WTC11 (cell line): ENCODE measurements at regions not wholly inside any gene's neighbourhood (a gene's known extent, or its start where the extent isn't known, plus 50 kb on each side); places are given as distances from the start of the nearest gene placed in this dataset.

Source experiments
- ATAC-seq: fragments of 200-7000 bp; cut with Tn5 transposase; 2 replicates; pipeline ENCODE4 v1.10.0; 2021; ENCODE audit warnings: mild to moderate bottlenecking, moderate library complexity
- CTCF ChIA-PET: fragments of 300-600 bp; sonication (Branson Sonifier 250); formaldehyde crosslinking; loops from one replicate; lab custom pipeline; 2021; ENCODE audit warnings: antibody characterized with exemption; lab: Charles Lee
- POLR2A ChIA-PET: fragments of 350-600 bp; sonication (Branson Sonifier 250); formaldehyde crosslinking; loops from one replicate; lab custom pipeline; 2021; ENCODE audit warnings: antibody characterized with exemption; lab: Charles Lee
- DNase-seq: peaks from one replicate; pipeline ENCODE4 v3.0.0; 2021; ENCODE audit warnings: low spot score
- H3K27ac Mint-ChIP-seq: 2 replicates; pipeline ENCODE4 v1.8.0; 2021; ENCODE audit warnings: mixed read lengths
- H3K27me3 Mint-ChIP-seq: 2 replicates; pipeline ENCODE4 v1.8.0; 2021; ENCODE audit warnings: low read depth, mild to moderate bottlenecking, moderate library complexity, mixed read lengths
- H3K36me3 Mint-ChIP-seq: 2 replicates; pipeline ENCODE4 v1.8.0; 2021; ENCODE audit warnings: mixed read lengths
- H3K4me1 Mint-ChIP-seq: 2 replicates; pipeline ENCODE4 v1.8.0; 2022; ENCODE audit warnings: mixed read lengths
- H3K4me3 Mint-ChIP-seq: 2 replicates; pipeline ENCODE4 v1.8.0; 2021; ENCODE audit warnings: mild to moderate bottlenecking, moderate library complexity, mixed read lengths
- H3K9me3 Mint-ChIP-seq: 2 replicates; pipeline ENCODE4 v1.8.0; 2021; ENCODE audit warnings: mixed read lengths
- ATF2 ChIP-seq: sonication (generic); formaldehyde crosslinking; IDR thresholded peaks from 2 replicates; pipeline ENCODE4 v1.8.1; 2022; ENCODE audit warnings: low read depth, missing genetic modification reagents, borderline replicate concordance
- CTCF ChIP-seq: fragments of 200-600 bp; IDR thresholded peaks from 2 replicates; pipeline ENCODE4 v1.8.0; 2022; ENCODE audit warnings: antibody characterized with exemption
- EMX1 ChIP-seq: fragments of 250-450 bp; sonication (Bioruptor Pico); IDR thresholded peaks from 2 replicates; pipeline ENCODE4 v1.8.0; 2021; ENCODE audit warnings: mild to moderate bottlenecking
- ESRRA ChIP-seq: sonication (generic); formaldehyde crosslinking; IDR thresholded peaks from 2 replicates; pipeline ENCODE4 v1.8.1; 2022; ENCODE audit warnings: mild to moderate bottlenecking, missing genetic modification reagents, borderline replicate concordance
- ETV6 ChIP-seq: sonication (generic); formaldehyde crosslinking; IDR thresholded peaks from 2 replicates; pipeline ENCODE4 v1.8.1; 2022; ENCODE audit warnings: mild to moderate bottlenecking, missing genetic modification reagents
- FOXK1 ChIP-seq: sonication (generic); formaldehyde crosslinking; IDR thresholded peaks from 2 replicates; pipeline ENCODE4 v1.8.0; 2022; ENCODE audit warnings: mild to moderate bottlenecking, moderate library complexity, missing genetic modification reagents
- FOXP1 ChIP-seq: sonication (generic); formaldehyde crosslinking; IDR thresholded peaks from 2 replicates; pipeline ENCODE4 v1.8.0; 2022; ENCODE audit warnings: missing genetic modification reagents, mild to moderate bottlenecking, moderate library complexity, borderline replicate concordance
- GRHL2 ChIP-seq: fragments of 250-450 bp; sonication (Bioruptor Pico); IDR thresholded peaks from 2 replicates; pipeline ENCODE4 v1.8.0; 2022; ENCODE audit warnings: mild to moderate bottlenecking, moderate library complexity; ENCODE audit not compliant: insufficient replicate concordance, severe bottlenecking
- IRF1 ChIP-seq: sonication (generic); formaldehyde crosslinking; IDR thresholded peaks from 2 replicates; pipeline ENCODE4 v1.8.0; 2023; ENCODE audit warnings: missing genetic modification reagents
- MLX ChIP-seq: sonication (generic); formaldehyde crosslinking; IDR thresholded peaks from 2 replicates; pipeline ENCODE4 v1.8.1; 2023; ENCODE audit warnings: mild to moderate bottlenecking, missing genetic modification reagents, moderate library complexity
- NFATC4 ChIP-seq: fragments of 250-450 bp; sonication (Bioruptor Pico); IDR thresholded peaks from 2 replicates; pipeline ENCODE4 v1.9.0; 2021; ENCODE audit warnings: mild to moderate bottlenecking
- NFE2L1 ChIP-seq: sonication (generic); formaldehyde crosslinking; IDR thresholded peaks from 2 replicates; pipeline ENCODE4 v1.8.1; 2023; ENCODE audit warnings: missing genetic modification reagents
- NR2C2 ChIP-seq: sonication (generic); formaldehyde crosslinking; IDR thresholded peaks from 2 replicates; pipeline ENCODE4 v1.8.0; 2022; ENCODE audit warnings: mild to moderate bottlenecking, missing genetic modification reagents
- OVOL2 ChIP-seq: fragments of 250-450 bp; sonication (Bioruptor Pico); IDR thresholded peaks from 2 replicates; pipeline ENCODE4 v1.9.0; 2021; ENCODE audit warnings: mild to moderate bottlenecking, borderline replicate concordance
- PRDM15 ChIP-seq: sonication (generic); formaldehyde crosslinking; IDR thresholded peaks from 2 replicates; pipeline ENCODE4 v1.8.0; 2022; ENCODE audit warnings: missing genetic modification reagents
- SMAD3 ChIP-seq: sonication (generic); formaldehyde crosslinking; IDR thresholded peaks from 2 replicates; pipeline ENCODE4 v1.8.0; 2022; ENCODE audit warnings: missing genetic modification reagents, mild to moderate bottlenecking, borderline replicate concordance
- SP1 ChIP-seq: sonication (generic); formaldehyde crosslinking; conservative IDR thresholded peaks from 2 replicates; pipeline ENCODE4 v1.8.1; 2022; ENCODE audit warnings: missing genetic modification reagents
- TEAD4 ChIP-seq: sonication (generic); formaldehyde crosslinking; IDR thresholded peaks from 2 replicates; pipeline ENCODE4 v1.8.0; 2022; ENCODE audit warnings: mild to moderate bottlenecking, missing genetic modification reagents
- TP53 ChIP-seq: sonication (generic); formaldehyde crosslinking; IDR thresholded peaks from 2 replicates; pipeline ENCODE4 v1.8.1; 2023; ENCODE audit warnings: mild to moderate bottlenecking, missing genetic modification reagents
- USF1 ChIP-seq: sonication (generic); formaldehyde crosslinking; IDR thresholded peaks from 2 replicates; pipeline ENCODE4 v1.8.0; 2022; ENCODE audit warnings: mild to moderate bottlenecking, missing genetic modification reagents
- ZMAT4 ChIP-seq: fragments of 250-450 bp; sonication (Bioruptor Pico); IDR thresholded peaks from 2 replicates; pipeline ENCODE4 v1.9.0; 2021; ENCODE audit warnings: mild to moderate bottlenecking
- ZNF121 ChIP-seq: sonication (generic); formaldehyde crosslinking; IDR thresholded peaks from 2 replicates; pipeline ENCODE4 v1.8.0; 2023; ENCODE audit warnings: missing genetic modification reagents
- ZNF425 ChIP-seq: fragments of 250-450 bp; sonication (Bioruptor Pico); conservative IDR thresholded peaks from 2 replicates; pipeline ENCODE4 v1.9.0; 2021; ENCODE audit warnings: mild to moderate bottlenecking
- ZSCAN18 ChIP-seq: fragments of 250-450 bp; sonication (Bioruptor Pico); IDR thresholded peaks from 2 replicates; pipeline ENCODE4 v2.1.2; 2022; ENCODE audit warnings: mild to moderate bottlenecking, moderate library complexity

- Mint-ChIP-seq H3K9me3 (peaks cover 51% of the 10 kb centered on the region), H3K36me3 (peaks cover 12% of the 10 kb centered on the region), H3K27ac (no peak overlapping the region), H3K27me3 (peaks cover 4% of the 10 kb centered on the region; the same call in 1 of the 2 replicates), H3K4me1 (no peaks in the 10 kb centered on the region), H3K4me3 (no peak overlapping the region)
- ATAC-seq, result no peak
- TF ChIP-seq ZSCAN18 (no peak), NR2C2 (CRISPR knock-in tag) (no peak), TP53 (CRISPR knock-in tag) (no peak), ZMAT4 (no peak), SP1 (CRISPR knock-in tag) (no peak), ESRRA (CRISPR knock-in tag) (no peak), TEAD4 (CRISPR knock-in tag) (no peak), NFATC4 (no peak), EMX1 (CRISPR knock-in tag) (no peak), ZNF425 (no peak), FOXP1 (CRISPR knock-in tag) (no peak), NFE2L1 (CRISPR knock-in tag) (no peak), GRHL2 (CRISPR knock-in tag) (no peak), FOXK1 (CRISPR knock-in tag) (no peak), OVOL2 (CRISPR knock-in tag) (no peak), MLX (CRISPR knock-in tag) (no peak)
- no peak for DNase-seq
- ChIA-PET POLR2A (no interaction called here), CTCF (no interaction called here)
These were observed 204.5 kb downstream of the FNDC1 start for GRCh38 chr6:159373670-159374069.

GRCh38 chr6:159372333-159372732 is 203.1 kb downstream of the FNDC1 start:
- Mint-ChIP-seq H3K9me3 (peaks cover 57% of the 10 kb centered on the region), H3K36me3 (peaks cover 12% of the 10 kb centered on the region)
- POLR2A ChIA-PET, result no interaction called here
- TF ChIP-seq NR2C2 (CRISPR knock-in tag), result no peak
- no peak for TF ChIP-seq ZNF121
- TF ChIP-seq IRF1, result no peak
- no peak for TF ChIP-seq NFATC4
- no peak for TF ChIP-seq ETV6 (CRISPR knock-in tag)
- TF ChIP-seq SMAD3 (CRISPR knock-in tag), result no peak
- TF ChIP-seq PRDM15 (CRISPR knock-in tag), result no peak
- TF ChIP-seq CTCF, result no peak
- TF ChIP-seq USF1 (CRISPR knock-in tag), result no peak
- no peak for TF ChIP-seq ATF2 (CRISPR knock-in tag)

More at GRCh38 chr6:159372333-159372732, 203.1 kb downstream of the FNDC1 start:
- CTCF ChIA-PET, result no interaction called here
- H3K4me3 Mint-ChIP-seq, result no peak overlapping the region
- H3K4me1 Mint-ChIP-seq, result no peaks in the 10 kb centered on the region
- H3K27me3 Mint-ChIP-seq, result peaks cover 4% of the 10 kb centered on the region
- DNase-seq (no peak), ATAC-seq (no peak)
- H3K27ac Mint-ChIP-seq, result no peak overlapping the region
